ENCODE measurements at regions not wholly inside any gene's neighbourhood (a gene's known extent, or its start where the extent isn't known, plus 50 kb on each side); places are given as distances from the start of the nearest gene placed in this dataset.
"Not testable (repeated sequence)": the region's sequence is repeated elsewhere in the genome, so short reads cannot be mapped to it uniquely, and the experiment has no call there.

DNA sequence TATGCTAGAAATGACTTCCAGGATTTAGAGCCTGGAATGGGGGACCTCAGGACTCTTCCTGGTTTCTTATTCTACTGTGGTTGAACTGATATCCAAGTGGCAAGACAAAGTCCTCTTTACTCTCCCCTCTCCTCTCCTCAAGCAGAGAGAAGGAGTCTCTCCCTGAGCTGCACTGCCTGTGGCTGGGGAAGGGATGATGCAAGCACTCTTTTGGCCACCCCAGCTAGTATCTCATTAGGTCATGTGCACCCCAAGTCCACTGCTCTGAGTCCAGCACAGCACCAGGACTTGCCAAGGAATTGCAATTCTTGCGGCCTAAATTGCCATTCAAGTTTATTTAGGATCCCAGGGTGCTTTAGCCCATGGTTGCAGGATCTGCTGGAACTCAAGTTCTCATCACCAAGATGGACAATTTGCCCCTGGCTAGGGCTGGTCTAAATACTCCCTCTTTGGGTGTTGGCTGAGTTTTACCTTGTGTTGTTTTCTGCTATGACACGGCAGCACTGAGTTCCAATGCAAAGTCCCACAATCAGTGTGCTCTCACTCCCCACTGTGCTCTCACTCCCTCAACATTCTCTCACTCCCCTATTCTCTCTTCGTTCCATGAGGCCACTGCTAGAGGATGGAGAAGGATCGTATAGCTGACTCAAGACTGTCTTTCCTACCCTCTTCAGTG is 172.2 kb downstream of the TM2D1 start:
- no peak for DNase-seq
- Histone ChIP-seq H3K27ac (ENCODE audit: low read depth, low read length) (no peak overlapping the region), H3K36me3 (ENCODE audit: control insufficient read depth, insufficient read depth, low read length) (no peaks in the 10 kb centered on the region), H3K4me1 (ENCODE audit: control insufficient read depth, insufficient read depth, low read length) (no peaks in the 10 kb centered on the region), H3K4me3 (ENCODE audit: low read length) (no peak overlapping the region), H3K27me3 (ENCODE audit: control insufficient read depth, insufficient read depth, low read length, poor library complexity, severe bottlenecking) (no peaks in the 10 kb centered on the region), H3K9ac (ENCODE audit: extremely low read depth, low read length, poor library complexity, severe bottlenecking) (no peak overlapping the region), H3K9me3 (ENCODE audit: control insufficient read depth, low read length) (peaks cover 11% of the 10 kb centered on the region)
- Mint-ChIP-seq H3K27me3 (ENCODE audit: insufficient read depth) (peaks cover 6% of the 10 kb centered on the region), H3K36me3 (ENCODE audit: low read depth) (no peaks in the 10 kb centered on the region), H3K9me3 (peaks cover 13% of the 10 kb centered on the region), H3K4me1 (no peaks in the 10 kb centered on the region), H3K27ac (no peak overlapping the region), H3K4me3 (no peak overlapping the region)
- TF ChIP-seq, protein P1, sequence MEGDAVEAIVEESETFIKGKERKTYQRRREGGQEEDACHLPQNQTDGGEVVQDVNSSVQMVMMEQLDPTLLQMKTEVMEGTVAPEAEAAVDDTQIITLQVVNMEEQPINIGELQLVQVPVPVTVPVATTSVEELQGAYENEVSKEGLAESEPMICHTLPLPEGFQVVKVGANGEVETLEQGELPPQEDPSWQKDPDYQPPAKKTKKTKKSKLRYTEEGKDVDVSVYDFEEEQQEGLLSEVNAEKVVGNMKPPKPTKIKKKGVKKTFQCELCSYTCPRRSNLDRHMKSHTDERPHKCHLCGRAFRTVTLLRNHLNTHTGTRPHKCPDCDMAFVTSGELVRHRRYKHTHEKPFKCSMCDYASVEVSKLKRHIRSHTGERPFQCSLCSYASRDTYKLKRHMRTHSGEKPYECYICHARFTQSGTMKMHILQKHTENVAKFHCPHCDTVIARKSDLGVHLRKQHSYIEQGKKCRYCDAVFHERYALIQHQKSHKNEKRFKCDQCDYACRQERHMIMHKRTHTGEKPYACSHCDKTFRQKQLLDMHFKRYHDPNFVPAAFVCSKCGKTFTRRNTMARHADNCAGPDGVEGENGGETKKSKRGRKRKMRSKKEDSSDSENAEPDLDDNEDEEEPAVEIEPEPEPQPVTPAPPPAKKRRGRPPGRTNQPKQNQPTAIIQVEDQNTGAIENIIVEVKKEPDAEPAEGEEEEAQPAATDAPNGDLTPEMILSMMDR (conservative IDR thresholded peaks at IDR 0.05), result no peak
- WGBS, 2 experiments (ENCODE audit: insufficient coverage in 1 of 2, insufficient read length in 1 of 2), result 83 to 88% methylated on average over 3 to 4 of the region's 4 CpGs

DNA sequence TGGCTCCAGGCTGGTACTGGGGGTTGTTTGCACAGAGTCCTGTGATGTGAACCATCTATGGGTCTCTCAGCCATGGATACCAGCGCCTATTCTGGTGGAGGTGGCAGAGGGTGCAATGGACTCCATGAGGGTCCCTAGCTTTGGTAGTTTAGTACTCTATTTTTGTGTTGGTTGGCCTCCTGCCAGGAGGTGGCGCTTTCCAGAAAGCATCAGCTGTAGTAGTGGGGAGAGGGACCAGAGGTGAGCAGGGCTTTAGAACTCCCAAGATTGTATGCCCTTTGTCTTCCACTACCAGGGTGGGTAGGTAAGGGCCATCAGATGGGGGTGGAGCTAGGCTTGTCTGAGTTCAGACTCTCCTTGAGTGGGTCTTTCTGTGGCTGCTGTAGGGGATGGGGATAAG is 177.6 kb downstream of the TM2D1 start:
- H3K9me3 Mint-ChIP-seq; H3K27me3 ChIP-seq (ENCODE audit: control insufficient read depth, insufficient read depth, low read length, poor library complexity, severe bottlenecking); H3K9me3 ChIP-seq (ENCODE audit: control insufficient read depth, low read length); H3K4me1 ChIP-seq (ENCODE audit: control insufficient read depth, insufficient read depth, low read length); H3K36me3 Mint-ChIP-seq (ENCODE audit: low read depth); H3K4me3 Mint-ChIP-seq; H3K36me3 ChIP-seq (ENCODE audit: control insufficient read depth, insufficient read depth, low read length); H3K9ac ChIP-seq (ENCODE audit: extremely low read depth, low read length, poor library complexity, severe bottlenecking); H3K27ac ChIP-seq (ENCODE audit: low read depth, low read length); H3K27ac Mint-ChIP-seq; H3K4me3 ChIP-seq (ENCODE audit: low read length); H3K4me1 Mint-ChIP-seq: not testable (repeated sequence)
- TF ChIP-seq, protein P1 (conservative IDR thresholded peaks at IDR 0.05), result peak; percentile 73
- DNase-seq, result peak; percentile 82
- 88 to 100% methylated on average over 1 to 2 of the region's 2 CpGs for WGBS, 2 experiments (ENCODE audit: insufficient coverage in 1 of 2, insufficient read length in 1 of 2)
- H3K27me3 Mint-ChIP-seq (ENCODE audit: insufficient read depth), result peaks cover 24% of the 10 kb centered on the region

DNA sequence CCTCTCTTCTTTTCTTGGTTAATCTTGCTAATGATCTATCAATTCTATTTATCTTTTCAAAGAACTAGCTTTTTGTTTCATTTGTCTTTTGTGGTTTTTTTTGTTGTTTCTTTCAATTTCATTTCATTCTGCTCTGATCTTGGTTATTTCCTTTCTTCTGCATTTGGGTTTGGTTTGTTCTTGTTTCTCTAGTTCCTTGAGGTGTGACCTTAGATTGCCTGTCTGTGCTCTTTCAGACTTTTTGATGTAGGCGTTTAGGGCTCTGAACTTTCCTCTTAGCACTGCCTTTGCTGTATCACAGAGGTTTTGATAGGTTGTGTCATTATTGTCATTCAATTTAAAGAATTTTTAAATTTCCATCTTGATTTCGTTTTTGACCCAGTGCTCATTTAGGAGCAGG is 180.1 kb downstream of the TM2D1 start:
- H3K27ac Mint-ChIP-seq; DNase-seq; H3K36me3 ChIP-seq (ENCODE audit: control insufficient read depth, insufficient read depth, low read length); H3K4me3 Mint-ChIP-seq; H3K36me3 Mint-ChIP-seq (ENCODE audit: low read depth); H3K4me3 ChIP-seq (ENCODE audit: low read length); H3K9ac ChIP-seq (ENCODE audit: extremely low read depth, low read length, poor library complexity, severe bottlenecking); H3K27ac ChIP-seq (ENCODE audit: low read depth, low read length); H3K4me1 ChIP-seq (ENCODE audit: control insufficient read depth, insufficient read depth, low read length); H3K9me3 ChIP-seq (ENCODE audit: control insufficient read depth, low read length); H3K9me3 Mint-ChIP-seq; H3K4me1 Mint-ChIP-seq; H3K27me3 ChIP-seq (ENCODE audit: control insufficient read depth, insufficient read depth, low read length, poor library complexity, severe bottlenecking): not testable (repeated sequence)
- 88% methylated on average over 2 of the region's 2 CpGs; no CpG with 5 or more reads in 1 of the 2 experiments for WGBS, 2 experiments (ENCODE audit: insufficient coverage in 1 of 2, insufficient read length in 1 of 2)
- peaks cover 23% of the 10 kb centered on the region for H3K27me3 Mint-ChIP-seq (ENCODE audit: insufficient read depth)

DNA sequence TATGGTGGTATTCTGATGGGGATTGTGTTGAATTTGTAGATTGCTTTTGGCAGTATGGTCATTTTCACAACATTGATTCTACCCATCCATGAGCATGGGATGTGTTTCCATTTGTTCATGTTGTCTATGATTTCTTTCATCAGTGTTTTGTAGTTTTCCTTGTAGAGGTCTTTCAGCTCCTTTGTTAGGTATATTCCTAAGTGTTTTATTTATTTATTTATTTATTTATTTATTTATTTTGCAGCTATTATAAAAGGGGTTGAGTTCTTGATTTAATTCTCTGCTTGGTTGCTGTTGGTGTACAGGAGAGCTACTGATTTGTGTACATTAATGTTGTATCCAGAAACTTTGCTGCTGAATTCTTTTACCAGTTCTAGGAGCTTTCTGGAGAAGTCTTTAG is 181.4 kb downstream of the TM2D1 start:
- H3K4me3 ChIP-seq (ENCODE audit: low read length); H3K36me3 ChIP-seq (ENCODE audit: control insufficient read depth, insufficient read depth, low read length); H3K27ac ChIP-seq (ENCODE audit: low read depth, low read length); H3K27ac Mint-ChIP-seq; H3K4me3 Mint-ChIP-seq; H3K9ac ChIP-seq (ENCODE audit: extremely low read depth, low read length, poor library complexity, severe bottlenecking); H3K9me3 Mint-ChIP-seq; H3K27me3 ChIP-seq (ENCODE audit: control insufficient read depth, insufficient read depth, low read length, poor library complexity, severe bottlenecking); H3K4me1 Mint-ChIP-seq; DNase-seq; H3K36me3 Mint-ChIP-seq (ENCODE audit: low read depth); H3K9me3 ChIP-seq (ENCODE audit: control insufficient read depth, low read length); H3K4me1 ChIP-seq (ENCODE audit: control insufficient read depth, insufficient read depth, low read length): not testable (repeated sequence)
- H3K27me3 Mint-ChIP-seq (ENCODE audit: insufficient read depth), result peaks cover 35% of the 10 kb centered on the region

Data from endodermal cell (in vitro differentiated cells).